HEK293 (cell line): ENCODE measurements at regions not wholly inside any gene's neighbourhood (a gene's known extent, or its start where the extent isn't known, plus 50 kb on each side); places are given as distances from the start of the nearest gene placed in this dataset.

Experiments used
- INSM2 ChIP-seq: fragments of 450-650 bp; formaldehyde crosslinking; IDR thresholded peaks from 2 replicates; pipeline ENCODE4 v1.5.1; 2016; ENCODE audit warnings: missing biosample characterization, missing genetic modification characterization
- ZBTB11 ChIP-seq: fragments of 450-650 bp; formaldehyde crosslinking; conservative IDR thresholded peaks from 2 replicates; pipeline ENCODE4 v1.5.1; 2016; ENCODE audit warnings: low read depth, missing biosample characterization, missing genetic modification characterization
- ZBTB49 ChIP-seq: fragments of 450-650 bp; formaldehyde crosslinking; IDR thresholded peaks from 2 replicates; pipeline ENCODE4 v1.5.1; 2016; ENCODE audit warnings: missing biosample characterization, missing genetic modification characterization, low read depth
- ZBTB8A ChIP-seq: fragments of 450-650 bp; formaldehyde crosslinking; IDR thresholded peaks from 2 replicates; pipeline ENCODE4 v1.5.1; 2016; ENCODE audit warnings: missing biosample characterization, missing genetic modification characterization
- ZNF274 ChIP-seq, 2 experiments: fragments of 200-500 bp in 1 of 2; fragments of 450-650 bp in 1 of 2; sonication (Bioruptor generic) in 1 of 2; formaldehyde crosslinking in 1 of 2; IDR thresholded peaks; 2 replicates each; pipeline versions ENCODE4 v1.5.1 to v1.6.1; 2014 to 2016; ENCODE audit warnings: borderline replicate concordance in 1 of 2, inconsistent platforms in 1 of 2, low read length in 1 of 2, missing biosample characterization in 1 of 2, missing genetic modification characterization in 1 of 2
- ZNF621 ChIP-seq: fragments of 450-650 bp; formaldehyde crosslinking; IDR thresholded peaks from 2 replicates; pipeline ENCODE4 v1.5.1; 2017; ENCODE audit warnings: missing biosample characterization, missing genetic modification characterization
- ZNF645 ChIP-seq: fragments of 450-650 bp; formaldehyde crosslinking; IDR thresholded peaks from 2 replicates; pipeline ENCODE4; 2016; ENCODE audit warnings: missing biosample characterization, missing genetic modification characterization
- TF ChIP-seq, protein P1 (sequence below): fragments of 450-650 bp; IDR thresholded peaks from 2 replicates; pipeline ENCODE4 v1.5.1; 2018; ENCODE audit warnings: missing biosample characterization, missing genetic modification characterization
- TF ChIP-seq, protein P2 (sequence below): fragments of 450-650 bp; formaldehyde crosslinking; IDR thresholded peaks from 2 replicates; pipeline ENCODE4 v1.5.1; 2016; ENCODE audit warnings: missing biosample characterization, missing genetic modification characterization
- TF ChIP-seq, protein P3 (sequence below): fragments of 450-650 bp; formaldehyde crosslinking; IDR thresholded peaks from 2 replicates; pipeline ENCODE4 v1.5.1; 2016; ENCODE audit warnings: missing biosample characterization, missing genetic modification characterization

GRCh38 chrX:8887004-8887403 is 85.8 kb upstream of the FAM9A start:
- TF ChIP-seq, protein P1, sequence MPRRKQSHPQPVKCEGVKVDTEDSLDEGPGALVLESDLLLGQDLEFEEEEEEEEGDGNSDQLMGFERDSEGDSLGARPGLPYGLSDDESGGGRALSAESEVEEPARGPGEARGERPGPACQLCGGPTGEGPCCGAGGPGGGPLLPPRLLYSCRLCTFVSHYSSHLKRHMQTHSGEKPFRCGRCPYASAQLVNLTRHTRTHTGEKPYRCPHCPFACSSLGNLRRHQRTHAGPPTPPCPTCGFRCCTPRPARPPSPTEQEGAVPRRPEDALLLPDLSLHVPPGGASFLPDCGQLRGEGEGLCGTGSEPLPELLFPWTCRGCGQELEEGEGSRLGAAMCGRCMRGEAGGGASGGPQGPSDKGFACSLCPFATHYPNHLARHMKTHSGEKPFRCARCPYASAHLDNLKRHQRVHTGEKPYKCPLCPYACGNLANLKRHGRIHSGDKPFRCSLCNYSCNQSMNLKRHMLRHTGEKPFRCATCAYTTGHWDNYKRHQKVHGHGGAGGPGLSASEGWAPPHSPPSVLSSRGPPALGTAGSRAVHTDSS (tag by site-specific recombination) = no peak
- TF ChIP-seq, protein P2, sequence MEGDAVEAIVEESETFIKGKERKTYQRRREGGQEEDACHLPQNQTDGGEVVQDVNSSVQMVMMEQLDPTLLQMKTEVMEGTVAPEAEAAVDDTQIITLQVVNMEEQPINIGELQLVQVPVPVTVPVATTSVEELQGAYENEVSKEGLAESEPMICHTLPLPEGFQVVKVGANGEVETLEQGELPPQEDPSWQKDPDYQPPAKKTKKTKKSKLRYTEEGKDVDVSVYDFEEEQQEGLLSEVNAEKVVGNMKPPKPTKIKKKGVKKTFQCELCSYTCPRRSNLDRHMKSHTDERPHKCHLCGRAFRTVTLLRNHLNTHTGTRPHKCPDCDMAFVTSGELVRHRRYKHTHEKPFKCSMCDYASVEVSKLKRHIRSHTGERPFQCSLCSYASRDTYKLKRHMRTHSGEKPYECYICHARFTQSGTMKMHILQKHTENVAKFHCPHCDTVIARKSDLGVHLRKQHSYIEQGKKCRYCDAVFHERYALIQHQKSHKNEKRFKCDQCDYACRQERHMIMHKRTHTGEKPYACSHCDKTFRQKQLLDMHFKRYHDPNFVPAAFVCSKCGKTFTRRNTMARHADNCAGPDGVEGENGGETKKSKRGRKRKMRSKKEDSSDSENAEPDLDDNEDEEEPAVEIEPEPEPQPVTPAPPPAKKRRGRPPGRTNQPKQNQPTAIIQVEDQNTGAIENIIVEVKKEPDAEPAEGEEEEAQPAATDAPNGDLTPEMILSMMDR = no peak
- TF ChIP-seq, protein P3, sequence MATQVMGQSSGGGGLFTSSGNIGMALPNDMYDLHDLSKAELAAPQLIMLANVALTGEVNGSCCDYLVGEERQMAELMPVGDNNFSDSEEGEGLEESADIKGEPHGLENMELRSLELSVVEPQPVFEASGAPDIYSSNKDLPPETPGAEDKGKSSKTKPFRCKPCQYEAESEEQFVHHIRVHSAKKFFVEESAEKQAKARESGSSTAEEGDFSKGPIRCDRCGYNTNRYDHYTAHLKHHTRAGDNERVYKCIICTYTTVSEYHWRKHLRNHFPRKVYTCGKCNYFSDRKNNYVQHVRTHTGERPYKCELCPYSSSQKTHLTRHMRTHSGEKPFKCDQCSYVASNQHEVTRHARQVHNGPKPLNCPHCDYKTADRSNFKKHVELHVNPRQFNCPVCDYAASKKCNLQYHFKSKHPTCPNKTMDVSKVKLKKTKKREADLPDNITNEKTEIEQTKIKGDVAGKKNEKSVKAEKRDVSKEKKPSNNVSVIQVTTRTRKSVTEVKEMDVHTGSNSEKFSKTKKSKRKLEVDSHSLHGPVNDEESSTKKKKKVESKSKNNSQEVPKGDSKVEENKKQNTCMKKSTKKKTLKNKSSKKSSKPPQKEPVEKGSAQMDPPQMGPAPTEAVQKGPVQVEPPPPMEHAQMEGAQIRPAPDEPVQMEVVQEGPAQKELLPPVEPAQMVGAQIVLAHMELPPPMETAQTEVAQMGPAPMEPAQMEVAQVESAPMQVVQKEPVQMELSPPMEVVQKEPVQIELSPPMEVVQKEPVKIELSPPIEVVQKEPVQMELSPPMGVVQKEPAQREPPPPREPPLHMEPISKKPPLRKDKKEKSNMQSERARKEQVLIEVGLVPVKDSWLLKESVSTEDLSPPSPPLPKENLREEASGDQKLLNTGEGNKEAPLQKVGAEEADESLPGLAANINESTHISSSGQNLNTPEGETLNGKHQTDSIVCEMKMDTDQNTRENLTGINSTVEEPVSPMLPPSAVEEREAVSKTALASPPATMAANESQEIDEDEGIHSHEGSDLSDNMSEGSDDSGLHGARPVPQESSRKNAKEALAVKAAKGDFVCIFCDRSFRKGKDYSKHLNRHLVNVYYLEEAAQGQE (tag by site-specific recombination) = no peak
- TF ChIP-seq ZNF645 (tag by site-specific recombination) (no peak), ZNF274 (IDR thresholded peaks at IDR 0.05; ENCODE audit: low read length) (no peak), ZNF274 (tag by site-specific recombination; IDR thresholded peaks at IDR 0.05; ENCODE audit: borderline replicate concordance) (no peak), INSM2 (tag by site-specific recombination) (no peak), ZBTB8A (tag by site-specific recombination) (no peak), ZNF621 (tag by site-specific recombination) (no peak), ZBTB49 (tag by site-specific recombination) (no peak), ZBTB11 (tag by site-specific recombination) (no peak)
